ENCODE measurements at regions not wholly inside any gene's neighbourhood (a gene's known extent, or its start where the extent isn't known, plus 50 kb on each side); places are given as distances from the start of the nearest gene placed in this dataset.

- DNase-seq = no peak
Observed at GRCh38 chr4:18935659-18936345, 914.2 kb upstream of the LCORL start.

- DNase-seq = no peak
Observed at GRCh38 chr4:18934197-18934596, 912.6 kb upstream of the LCORL start.

- DNase-seq = no peak
Observed at GRCh38 chr4:18932730-18933339, 911.3 kb upstream of the LCORL start.

- DNase-seq = no peak
Observed at GRCh38 chr4:18931643-18932377, 910.3 kb upstream of the LCORL start.

- no peak for DNase-seq
Observed at GRCh38 chr4:18930487-18930886, 908.9 kb upstream of the LCORL start.

- no peak for DNase-seq
Observed at GRCh38 chr4:18923496-18924161, 902.1 kb upstream of the LCORL start.

- DNase-seq = no peak
Observed at GRCh38 chr4:18917689-18918088, 896.1 kb upstream of the LCORL start.

- DNase-seq = no peak
Observed at GRCh38 chr4:18914182-18914581, 892.6 kb upstream of the LCORL start.

- DNase-seq = no peak
Observed at GRCh38 chr4:18894928-18895327, 873.4 kb upstream of the LCORL start.

- no peak for DNase-seq
Observed at GRCh38 chr4:18882468-18882867, 860.9 kb upstream of the LCORL start.

GRCh38 chr4:18881556-18881955, 860.0 kb upstream of the LCORL start:
- no peak for DNase-seq

GRCh38 chr4:18880871-18881270, 859.3 kb upstream of the LCORL start:
- no peak for DNase-seq

- no peak for DNase-seq
Observed at GRCh38 chr4:18878561-18878960, 857.0 kb upstream of the LCORL start.

GRCh38 chr4:18869166-18869565, 847.6 kb upstream of the LCORL start:
- no peak for DNase-seq

GRCh38 chr4:18860836-18861530, 839.4 kb upstream of the LCORL start:
- no peak for DNase-seq

- no peak for DNase-seq
Observed at GRCh38 chr4:18859468-18859867, 837.9 kb upstream of the LCORL start.

GRCh38 chr4:18858229-18858922, 836.8 kb upstream of the LCORL start:
- DNase-seq = no peak

GRCh38 chr4:18850867-18851266, 829.3 kb upstream of the LCORL start:
- no peak for DNase-seq

GRCh38 chr4:18847249-18847890, 825.8 kb upstream of the LCORL start:
- DNase-seq = no peak

GRCh38 chr4:18846313-18846712, 824.8 kb upstream of the LCORL start:
- no peak for DNase-seq

GRCh38 chr4:18844726-18845125, 823.2 kb upstream of the LCORL start:
- no peak for DNase-seq

- DNase-seq = no peak
Observed at GRCh38 chr4:18842431-18842830, 820.9 kb upstream of the LCORL start.

Data from activated gamma-delta T cell (primary cell).